HEK293 (cell line): ENCODE measurements at regions not wholly inside any gene's neighbourhood (a gene's known extent, or its start where the extent isn't known, plus 50 kb on each side); places are given as distances from the start of the nearest gene placed in this dataset.

ENCODE experiments used
- CTCF ChIA-PET: fragments of 350-600 bp; formaldehyde crosslinking; extraction: SDS; loops from one replicate; lab custom pipeline; 2021; ENCODE audit warnings: antibody characterized with exemption; lab: Yijun Ruan, JAX
- POLR2A ChIA-PET: fragments of 300-600 bp; formaldehyde crosslinking; extraction: SDS; loops from one replicate; lab custom pipeline; 2020; ENCODE audit warnings: antibody characterized with exemption, inconsistent platforms; lab: Yijun Ruan, JAX
- H3K27ac ChIP-seq: fragments of 200-500 bp; sonication (Bioruptor generic); 2 replicates; pipeline ENCODE4 v1.5.1; 2014; ENCODE audit warnings: low read depth, low read length, control low read depth, inconsistent platforms; ENCODE audit errors: extremely low read depth
- H3K36me3 ChIP-seq, 2 experiments: fragments of 200-500 bp in 1 of 2; sonication (Bioruptor generic) in 1 of 2; 1 replicate in 1 of 2; 2 replicates in 1 of 2; pipeline ENCODE4 v1.5.1; 2014 to 2017; ENCODE audit warnings: inconsistent platforms in 2 of 2, low read length in 2 of 2; ENCODE audit not compliant: control insufficient read depth in 2 of 2, insufficient read depth in 1 of 2
- H3K4me1 ChIP-seq: fragments of 200-500 bp; sonication (Bioruptor generic); 2 replicates; pipeline ENCODE4 v1.5.1; 2014; ENCODE audit warnings: mild to moderate bottlenecking, low read length, inconsistent platforms; ENCODE audit not compliant: control insufficient read depth, insufficient read depth
- H3K4me3 ChIP-seq: 2 replicates; pipeline ENCODE4 v1.5.1; 2011; ENCODE audit warnings: low read depth, mild to moderate bottlenecking, control low read depth, low read length, moderate library complexity
- H3K9me3 ChIP-seq: fragments of 200-500 bp; sonication (Bioruptor generic); 2 replicates; pipeline ENCODE4 v1.5.1; 2014; ENCODE audit warnings: low read depth, low read length, inconsistent platforms; ENCODE audit not compliant: control insufficient read depth, insufficient read depth
- FEZF1 ChIP-seq: fragments of 450-650 bp; formaldehyde crosslinking; IDR thresholded peaks from 2 replicates; pipeline ENCODE4 v1.5.1; 2016; ENCODE audit warnings: missing biosample characterization, missing genetic modification characterization
- MZF1 ChIP-seq: fragments of 450-650 bp; formaldehyde crosslinking; IDR thresholded peaks from 2 replicates; pipeline ENCODE4 v1.5.1; 2017; ENCODE audit warnings: missing biosample characterization, missing genetic modification characterization, borderline replicate concordance
- REPIN1 ChIP-seq: fragments of 450-650 bp; formaldehyde crosslinking; IDR thresholded peaks from 2 replicates; pipeline ENCODE4 v1.5.1; 2017; ENCODE audit warnings: missing biosample characterization, missing genetic modification characterization, low read depth
- SP2 ChIP-seq: fragments of 450-650 bp; formaldehyde crosslinking; IDR thresholded peaks from 2 replicates; pipeline ENCODE4 v1.5.1; 2016; ENCODE audit warnings: missing biosample characterization, missing genetic modification characterization
- ZNF140 ChIP-seq: fragments of 450-650 bp; formaldehyde crosslinking; IDR thresholded peaks from 2 replicates; pipeline ENCODE4 v1.5.1; 2016; ENCODE audit warnings: missing biosample characterization, missing genetic modification characterization
- ZNF155 ChIP-seq: fragments of 450-650 bp; formaldehyde crosslinking; IDR thresholded peaks from 2 replicates; pipeline ENCODE4 v1.5.1; 2016; ENCODE audit warnings: missing biosample characterization, missing genetic modification characterization
- ZNF23 ChIP-seq: fragments of 450-650 bp; formaldehyde crosslinking; IDR thresholded peaks from 2 replicates; pipeline ENCODE4 v1.5.1; 2016; ENCODE audit warnings: missing biosample characterization, missing genetic modification characterization, borderline replicate concordance
- ZNF776 ChIP-seq: fragments of 450-650 bp; formaldehyde crosslinking; IDR thresholded peaks from 2 replicates; pipeline ENCODE4 v1.5.0; 2017; ENCODE audit warnings: missing biosample characterization, missing genetic modification characterization, borderline replicate concordance
- ZNF785 ChIP-seq: fragments of 450-650 bp; formaldehyde crosslinking; IDR thresholded peaks from 2 replicates; pipeline ENCODE4 v1.5.1; 2016; ENCODE audit warnings: missing biosample characterization, missing genetic modification characterization
- ZNF837 ChIP-seq: fragments of 450-650 bp; formaldehyde crosslinking; IDR thresholded peaks from 2 replicates; pipeline ENCODE4 v1.5.1; 2016; ENCODE audit warnings: missing biosample characterization, missing genetic modification characterization
- ZSCAN23 ChIP-seq: fragments of 450-650 bp; formaldehyde crosslinking; IDR thresholded peaks from 2 replicates; pipeline ENCODE4 v1.5.1; 2016; ENCODE audit warnings: missing biosample characterization, missing genetic modification characterization
- TF ChIP-seq, protein P1 (sequence below): fragments of 450-650 bp; formaldehyde crosslinking; IDR thresholded peaks from 2 replicates; pipeline ENCODE4 v1.5.1; 2017; ENCODE audit warnings: missing biosample characterization, missing genetic modification characterization
- TF ChIP-seq, protein P2 (sequence below): fragments of 450-650 bp; formaldehyde crosslinking; IDR thresholded peaks from 2 replicates; pipeline ENCODE4 v1.5.1; 2016; ENCODE audit warnings: missing biosample characterization, missing genetic modification characterization, low read depth
- TF ChIP-seq, protein P3 (sequence below): fragments of 450-650 bp; formaldehyde crosslinking; IDR thresholded peaks from 2 replicates; pipeline ENCODE4 v1.5.1; 2016; ENCODE audit warnings: missing biosample characterization, missing genetic modification characterization, borderline replicate concordance
- TF ChIP-seq, protein P4 (sequence below): fragments of 450-650 bp; IDR thresholded peaks from 2 replicates; pipeline ENCODE4 v1.5.1; 2018; ENCODE audit warnings: missing biosample characterization, mild to moderate bottlenecking, missing genetic modification characterization
- TF ChIP-seq, protein P5 (sequence below): fragments of 450-650 bp; formaldehyde crosslinking; IDR thresholded peaks from 2 replicates; pipeline ENCODE4 v1.5.1; 2016; ENCODE audit warnings: missing biosample characterization, missing genetic modification characterization

DNA sequence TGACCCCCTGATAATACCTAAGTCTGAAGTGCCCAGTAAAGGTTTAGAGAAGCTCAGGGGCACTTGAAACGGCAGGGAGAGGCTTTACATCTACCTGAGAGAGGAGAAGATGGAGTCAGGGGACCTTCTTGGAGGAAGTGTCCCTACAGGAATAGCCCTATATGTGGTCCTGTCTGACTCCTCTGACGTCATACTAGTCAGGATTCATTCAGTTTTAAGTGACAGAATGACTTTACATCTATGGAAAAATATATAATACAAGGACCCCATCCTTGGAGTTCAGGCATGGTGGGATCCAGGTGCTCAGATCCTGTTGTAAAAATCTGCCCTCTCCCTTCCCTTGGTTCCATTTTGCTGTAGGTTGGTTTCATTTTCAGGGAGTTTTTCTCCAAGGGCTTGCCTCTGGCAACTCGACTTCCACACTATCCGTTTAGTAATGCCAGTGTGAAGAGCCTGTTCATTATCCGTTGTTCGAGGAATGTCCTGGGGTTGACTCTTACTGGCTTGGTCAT, 205.6 kb downstream of the IRF8 start:
- no peaks in the 10 kb centered on the region for H3K4me1 ChIP-seq
- TF ChIP-seq ZNF140, result no peak
- TF ChIP-seq, protein P1, sequence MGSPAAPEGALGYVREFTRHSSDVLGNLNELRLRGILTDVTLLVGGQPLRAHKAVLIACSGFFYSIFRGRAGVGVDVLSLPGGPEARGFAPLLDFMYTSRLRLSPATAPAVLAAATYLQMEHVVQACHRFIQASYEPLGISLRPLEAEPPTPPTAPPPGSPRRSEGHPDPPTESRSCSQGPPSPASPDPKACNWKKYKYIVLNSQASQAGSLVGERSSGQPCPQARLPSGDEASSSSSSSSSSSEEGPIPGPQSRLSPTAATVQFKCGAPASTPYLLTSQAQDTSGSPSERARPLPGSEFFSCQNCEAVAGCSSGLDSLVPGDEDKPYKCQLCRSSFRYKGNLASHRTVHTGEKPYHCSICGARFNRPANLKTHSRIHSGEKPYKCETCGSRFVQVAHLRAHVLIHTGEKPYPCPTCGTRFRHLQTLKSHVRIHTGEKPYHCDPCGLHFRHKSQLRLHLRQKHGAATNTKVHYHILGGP (tag by site-specific recombination), result no peak
- TF ChIP-seq SP2 (tag by site-specific recombination), result no peak
- no peak for TF ChIP-seq ZNF23 (tag by site-specific recombination)
- TF ChIP-seq, protein P2, sequence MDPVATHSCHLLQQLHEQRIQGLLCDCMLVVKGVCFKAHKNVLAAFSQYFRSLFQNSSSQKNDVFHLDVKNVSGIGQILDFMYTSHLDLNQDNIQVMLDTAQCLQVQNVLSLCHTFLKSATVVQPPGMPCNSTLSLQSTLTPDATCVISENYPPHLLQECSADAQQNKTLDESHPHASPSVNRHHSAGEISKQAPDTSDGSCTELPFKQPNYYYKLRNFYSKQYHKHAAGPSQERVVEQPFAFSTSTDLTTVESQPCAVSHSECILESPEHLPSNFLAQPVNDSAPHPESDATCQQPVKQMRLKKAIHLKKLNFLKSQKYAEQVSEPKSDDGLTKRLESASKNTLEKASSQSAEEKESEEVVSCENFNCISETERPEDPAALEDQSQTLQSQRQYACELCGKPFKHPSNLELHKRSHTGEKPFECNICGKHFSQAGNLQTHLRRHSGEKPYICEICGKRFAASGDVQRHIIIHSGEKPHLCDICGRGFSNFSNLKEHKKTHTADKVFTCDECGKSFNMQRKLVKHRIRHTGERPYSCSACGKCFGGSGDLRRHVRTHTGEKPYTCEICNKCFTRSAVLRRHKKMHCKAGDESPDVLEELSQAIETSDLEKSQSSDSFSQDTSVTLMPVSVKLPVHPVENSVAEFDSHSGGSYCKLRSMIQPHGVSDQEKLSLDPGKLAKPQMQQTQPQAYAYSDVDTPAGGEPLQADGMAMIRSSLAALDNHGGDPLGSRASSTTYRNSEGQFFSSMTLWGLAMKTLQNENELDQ, result no peak
- TF ChIP-seq, protein P3, sequence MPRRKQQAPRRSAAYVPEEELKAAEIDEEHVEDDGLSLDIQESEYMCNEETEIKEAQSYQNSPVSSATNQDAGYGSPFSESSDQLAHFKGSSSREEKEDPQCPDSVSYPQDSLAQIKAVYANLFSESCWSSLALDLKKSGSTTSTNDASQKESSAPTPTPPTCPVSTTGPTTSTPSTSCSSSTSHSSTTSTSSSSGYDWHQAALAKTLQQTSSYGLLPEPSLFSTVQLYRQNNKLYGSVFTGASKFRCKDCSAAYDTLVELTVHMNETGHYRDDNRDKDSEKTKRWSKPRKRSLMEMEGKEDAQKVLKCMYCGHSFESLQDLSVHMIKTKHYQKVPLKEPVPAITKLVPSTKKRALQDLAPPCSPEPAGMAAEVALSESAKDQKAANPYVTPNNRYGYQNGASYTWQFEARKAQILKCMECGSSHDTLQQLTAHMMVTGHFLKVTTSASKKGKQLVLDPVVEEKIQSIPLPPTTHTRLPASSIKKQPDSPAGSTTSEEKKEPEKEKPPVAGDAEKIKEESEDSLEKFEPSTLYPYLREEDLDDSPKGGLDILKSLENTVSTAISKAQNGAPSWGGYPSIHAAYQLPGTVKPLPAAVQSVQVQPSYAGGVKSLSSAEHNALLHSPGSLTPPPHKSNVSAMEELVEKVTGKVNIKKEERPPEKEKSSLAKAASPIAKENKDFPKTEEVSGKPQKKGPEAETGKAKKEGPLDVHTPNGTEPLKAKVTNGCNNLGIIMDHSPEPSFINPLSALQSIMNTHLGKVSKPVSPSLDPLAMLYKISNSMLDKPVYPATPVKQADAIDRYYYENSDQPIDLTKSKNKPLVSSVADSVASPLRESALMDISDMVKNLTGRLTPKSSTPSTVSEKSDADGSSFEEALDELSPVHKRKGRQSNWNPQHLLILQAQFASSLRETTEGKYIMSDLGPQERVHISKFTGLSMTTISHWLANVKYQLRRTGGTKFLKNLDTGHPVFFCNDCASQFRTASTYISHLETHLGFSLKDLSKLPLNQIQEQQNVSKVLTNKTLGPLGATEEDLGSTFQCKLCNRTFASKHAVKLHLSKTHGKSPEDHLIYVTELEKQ, result no peak
- no peak for TF ChIP-seq ZSCAN23
- TF ChIP-seq, protein P4, sequence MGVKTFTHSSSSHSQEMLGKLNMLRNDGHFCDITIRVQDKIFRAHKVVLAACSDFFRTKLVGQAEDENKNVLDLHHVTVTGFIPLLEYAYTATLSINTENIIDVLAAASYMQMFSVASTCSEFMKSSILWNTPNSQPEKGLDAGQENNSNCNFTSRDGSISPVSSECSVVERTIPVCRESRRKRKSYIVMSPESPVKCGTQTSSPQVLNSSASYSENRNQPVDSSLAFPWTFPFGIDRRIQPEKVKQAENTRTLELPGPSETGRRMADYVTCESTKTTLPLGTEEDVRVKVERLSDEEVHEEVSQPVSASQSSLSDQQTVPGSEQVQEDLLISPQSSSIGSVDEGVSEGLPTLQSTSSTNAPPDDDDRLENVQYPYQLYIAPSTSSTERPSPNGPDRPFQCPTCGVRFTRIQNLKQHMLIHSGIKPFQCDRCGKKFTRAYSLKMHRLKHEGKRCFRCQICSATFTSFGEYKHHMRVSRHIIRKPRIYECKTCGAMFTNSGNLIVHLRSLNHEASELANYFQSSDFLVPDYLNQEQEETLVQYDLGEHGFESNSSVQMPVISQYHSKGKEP (tag by site-specific recombination), result no peak
- TF ChIP-seq ZNF155 (tag by site-specific recombination), result no peak
- TF ChIP-seq, protein P5, sequence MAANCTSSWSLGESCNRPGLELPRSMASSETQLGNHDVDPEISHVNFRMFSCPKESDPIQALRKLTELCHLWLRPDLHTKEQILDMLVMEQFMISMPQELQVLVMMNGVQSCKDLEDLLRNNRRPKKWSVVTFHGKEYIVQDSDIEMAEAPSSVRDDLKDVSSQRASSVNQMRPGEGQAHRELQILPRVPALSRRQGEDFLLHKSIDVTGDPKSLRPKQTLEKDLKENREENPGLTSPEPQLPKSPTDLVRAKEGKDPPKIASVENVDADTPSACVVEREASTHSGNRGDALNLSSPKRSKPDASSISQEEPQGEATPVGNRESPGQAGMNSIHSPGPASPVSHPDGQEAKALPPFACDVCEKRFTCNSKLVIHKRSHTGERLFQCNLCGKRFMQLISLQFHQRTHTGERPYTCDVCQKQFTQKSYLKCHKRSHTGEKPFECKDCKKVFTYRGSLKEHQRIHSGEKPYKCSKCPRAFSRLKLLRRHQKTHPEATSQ, result no peak
- no peak for TF ChIP-seq ZNF837 (tag by site-specific recombination)
- TF ChIP-seq ZNF776 (tag by site-specific recombination), result no peak
- TF ChIP-seq ZNF785, result no peak
- TF ChIP-seq REPIN1 (tag by site-specific recombination), result no peak
- no peak for TF ChIP-seq FEZF1
- TF ChIP-seq MZF1 (tag by site-specific recombination), result no peak
- CTCF ChIA-PET, result interaction anchor here (0.7 kb wide), 1 partner anchor 674 kb away, joined by 4 read pairs; no protein-coding TSS in a partner anchor
- H3K36me3 ChIP-seq, result no peaks in the 10 kb centered on the region
- H3K4me3 ChIP-seq, result no peak overlapping the region
- no peak overlapping the region for H3K27ac ChIP-seq
- POLR2A ChIA-PET, result no interaction called here
- no peaks in the 10 kb centered on the region for H3K9me3 ChIP-seq
